PC-3 (cell line): ENCODE measurements at regions not wholly inside any gene's neighbourhood (a gene's known extent, or its start where the extent isn't known, plus 50 kb on each side); places are given as distances from the start of the nearest gene placed in this dataset.

Source experiments
- ATAC-seq: fragments of 200-7000 bp; cut with Tn5 transposase; 2 replicates; pipeline ENCODE4 v1.9.1; 2020; ENCODE audit warnings: mild to moderate bottlenecking, moderate library complexity
- BruUV-seq: library from RNA; stranded (reverse); fragments of 400-500 nt; replicated peaks from 2 replicates; lab custom pipeline; 2021; lab: Mats Ljungman, UMichigan
- CTCF ChIA-PET: fragments of 300-600 bp; sonication (Branson Sonifier 250); formaldehyde crosslinking; loops from one replicate; lab custom pipeline; 2022; ENCODE audit warnings: antibody characterized with exemption; lab: Charles Lee
- POLR2A ChIA-PET: fragments of 300-600 bp; sonication (Branson Sonifier 250); formaldehyde crosslinking; loops from one replicate; lab custom pipeline; 2022; ENCODE audit warnings: antibody characterized with exemption; ENCODE audit not compliant: unreplicated experiment; lab: Charles Lee
- DNase-seq: peaks from one replicate; pipeline ENCODE4 v3.0.0-alpha.2; 2015
- H2AFZ ChIP-seq: fragments of 300-600 bp; sonication (generic); 2 replicates; pipeline ENCODE4 v1.6.0; 2016; ENCODE audit warnings: antibody characterized with exemption, low read length
- H3F3A ChIP-seq: fragments of 300-600 bp; sonication (generic); one replicate; pipeline ENCODE4 v1.6.0; 2017; ENCODE audit warnings: antibody characterized with exemption, low read length, control low read depth, mild to moderate bottlenecking; ENCODE audit not compliant: unreplicated experiment
- H3K27ac ChIP-seq: fragments of 300-600 bp; sonication (generic); 2 replicates; pipeline ENCODE4 v1.5.1; 2016; ENCODE audit warnings: mild to moderate bottlenecking, low read length
- H3K27me3 ChIP-seq: fragments of 300-600 bp; sonication (generic); 2 replicates; pipeline ENCODE4 v1.6.1; 2016; ENCODE audit warnings: low read length, mixed read lengths
- H3K36me3 ChIP-seq: fragments of 300-600 bp; sonication (generic); 2 replicates; pipeline ENCODE4 v1.6.1; 2016; ENCODE audit warnings: low read depth, mixed run types, low read length, mixed read lengths
- H3K4me1 ChIP-seq: fragments of 300-600 bp; sonication (generic); 2 replicates; pipeline ENCODE4 v1.5.1; 2016; ENCODE audit warnings: low read length; ENCODE audit not compliant: insufficient read depth
- H3K4me2 ChIP-seq: fragments of 300-600 bp; sonication (generic); 2 replicates; pipeline ENCODE4 v1.6.0; 2016; ENCODE audit warnings: low read length
- H3K4me3 ChIP-seq: fragments of 300-600 bp; sonication (generic); 2 replicates; pipeline ENCODE4 v1.5.1; 2016; ENCODE audit warnings: mild to moderate bottlenecking, low read length, mixed read lengths
- H3K79me2 ChIP-seq: fragments of 300-600 bp; sonication (generic); 2 replicates; pipeline ENCODE4 v1.6.1; 2017; ENCODE audit warnings: low read length, mixed read lengths
- H3K9ac ChIP-seq: fragments of 300-600 bp; sonication (generic); 2 replicates; pipeline ENCODE4 v1.6.0; 2016; ENCODE audit warnings: mild to moderate bottlenecking, low read length
- H3K9me2 ChIP-seq: fragments of 300-600 bp; sonication (generic); replicated peaks from 2 replicates; pipeline ENCODE4 v1.6.1; 2016; ENCODE audit warnings: mixed run types, low read length, mixed read lengths
- H3K9me3 ChIP-seq: fragments of 300-600 bp; sonication (generic); 2 replicates; pipeline ENCODE4 v1.6.1; 2016; ENCODE audit warnings: low read length, mixed read lengths
- H4K20me1 ChIP-seq: fragments of 300-600 bp; sonication (generic); 2 replicates; pipeline ENCODE4 v1.6.1; 2016; ENCODE audit warnings: low read length, mixed read lengths
- EZH2 ChIP-seq: fragments of 300-600 bp; sonication (generic); IDR thresholded peaks from one replicate; pipeline ENCODE4 v1.6.1; 2017; ENCODE audit warnings: antibody characterized with exemption, mild to moderate bottlenecking, low read length; ENCODE audit not compliant: unreplicated experiment
- EZH2phosphoT487 ChIP-seq: fragments of 300-600 bp; sonication (generic); IDR thresholded peaks from 2 replicates; pipeline ENCODE4 v1.6.1; 2018; ENCODE audit warnings: mild to moderate bottlenecking, antibody characterized with exemption, low read length, borderline replicate concordance
- intact Hi-C: fragments of 100-400 bp; cut with micrococcal nuclease; formaldehyde crosslinking; loops from 2 replicates; pipeline ENCODE4 v1.9.0; 2023
- TF ChIP-seq, protein P1 (sequence below): fragments of 300-600 bp; sonication (generic); conservative IDR thresholded peaks from 2 replicates; pipeline ENCODE4 v1.5.1; 2017; ENCODE audit warnings: antibody characterized with exemption, low read depth, mild to moderate bottlenecking, low read length

GRCh38 chr2:185187421-185187820, 551.2 kb upstream of the FSIP2 start:
- intact Hi-C loops: no loop called here
- BruUV-seq: no TSS peak
- no peaks in the 10 kb centered on the region for H3K9me2 ChIP-seq
- no peak overlapping the region for H3K4me2 ChIP-seq
- POLR2A ChIA-PET: no interaction called here
- no peak for ATAC-seq
- peak; percentile 68 for DNase-seq
- TF ChIP-seq EZH2phosphoT487 (no peak), EZH2 (no peak)
- TF ChIP-seq, protein P1, sequence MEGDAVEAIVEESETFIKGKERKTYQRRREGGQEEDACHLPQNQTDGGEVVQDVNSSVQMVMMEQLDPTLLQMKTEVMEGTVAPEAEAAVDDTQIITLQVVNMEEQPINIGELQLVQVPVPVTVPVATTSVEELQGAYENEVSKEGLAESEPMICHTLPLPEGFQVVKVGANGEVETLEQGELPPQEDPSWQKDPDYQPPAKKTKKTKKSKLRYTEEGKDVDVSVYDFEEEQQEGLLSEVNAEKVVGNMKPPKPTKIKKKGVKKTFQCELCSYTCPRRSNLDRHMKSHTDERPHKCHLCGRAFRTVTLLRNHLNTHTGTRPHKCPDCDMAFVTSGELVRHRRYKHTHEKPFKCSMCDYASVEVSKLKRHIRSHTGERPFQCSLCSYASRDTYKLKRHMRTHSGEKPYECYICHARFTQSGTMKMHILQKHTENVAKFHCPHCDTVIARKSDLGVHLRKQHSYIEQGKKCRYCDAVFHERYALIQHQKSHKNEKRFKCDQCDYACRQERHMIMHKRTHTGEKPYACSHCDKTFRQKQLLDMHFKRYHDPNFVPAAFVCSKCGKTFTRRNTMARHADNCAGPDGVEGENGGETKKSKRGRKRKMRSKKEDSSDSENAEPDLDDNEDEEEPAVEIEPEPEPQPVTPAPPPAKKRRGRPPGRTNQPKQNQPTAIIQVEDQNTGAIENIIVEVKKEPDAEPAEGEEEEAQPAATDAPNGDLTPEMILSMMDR: no peak
- no peak overlapping the region for H3K9ac ChIP-seq
- no peaks in the 10 kb centered on the region for H3K4me1 ChIP-seq
- H3K4me3 ChIP-seq: no peak overlapping the region
- no peak overlapping the region for H2AFZ ChIP-seq
- H3K27ac ChIP-seq: no peak overlapping the region
- no peaks in the 10 kb centered on the region for H3K36me3 ChIP-seq
- no peaks in the 10 kb centered on the region for H3K9me3 ChIP-seq
- no peaks in the 10 kb centered on the region for H3F3A ChIP-seq
- H4K20me1 ChIP-seq: no peaks in the 10 kb centered on the region
- no peaks in the 10 kb centered on the region for H3K79me2 ChIP-seq
- CTCF ChIA-PET: no interaction called here
- no peaks in the 10 kb centered on the region for H3K27me3 ChIP-seq

- H4K20me1 ChIP-seq: no peaks in the 10 kb centered on the region
- no peaks in the 10 kb centered on the region for H3K36me3 ChIP-seq
- ChIA-PET CTCF (no interaction called here), POLR2A (no interaction called here)
- no peak overlapping the region for H2AFZ ChIP-seq
- no TSS peak for BruUV-seq
- no peaks in the 10 kb centered on the region for H3K9me3 ChIP-seq
- no peak overlapping the region for H3K27ac ChIP-seq
- no peak for ATAC-seq
- no peak overlapping the region for H3K9ac ChIP-seq
- H3K9me2 ChIP-seq: no peaks in the 10 kb centered on the region
- H3K4me1 ChIP-seq: no peaks in the 10 kb centered on the region
- H3K4me2 ChIP-seq: no peak overlapping the region
- H3K79me2 ChIP-seq: no peaks in the 10 kb centered on the region
- intact Hi-C loops: no loop called here
- H3F3A ChIP-seq: no peaks in the 10 kb centered on the region
- DNase-seq: no peak
- TF ChIP-seq, protein P1: no peak
- TF ChIP-seq EZH2phosphoT487 (no peak), EZH2 (no peak)
- no peaks in the 10 kb centered on the region for H3K27me3 ChIP-seq
- H3K4me3 ChIP-seq: no peak overlapping the region
These were observed 549.9 kb upstream of the FSIP2 start for GRCh38 chr2:185188656-185189055.

- no peak for ATAC-seq
- BruUV-seq: no TSS peak
- ChIA-PET POLR2A (no interaction called here), CTCF (no interaction called here)
- Histone ChIP-seq H3K4me1 (no peaks in the 10 kb centered on the region), H3F3A (no peaks in the 10 kb centered on the region), H2AFZ (no peak overlapping the region), H3K9ac (no peak overlapping the region), H3K4me3 (no peak overlapping the region), H3K79me2 (no peaks in the 10 kb centered on the region), H3K27ac (no peak overlapping the region), H3K27me3 (no peaks in the 10 kb centered on the region), H4K20me1 (no peaks in the 10 kb centered on the region), H3K9me2 (no peaks in the 10 kb centered on the region), H3K4me2 (no peak overlapping the region), H3K36me3 (no peaks in the 10 kb centered on the region), H3K9me3 (no peaks in the 10 kb centered on the region)
- TF ChIP-seq EZH2phosphoT487: no peak
- TF ChIP-seq, protein P1: no peak
- no peak for TF ChIP-seq EZH2
- intact Hi-C loops: loop anchor here (5.0 kb wide), 1 partner anchor 559 kb away; no protein-coding TSS in a partner anchor
- no peak for DNase-seq
These were observed 537.5 kb upstream of the FSIP2 start for GRCh38 chr2:185201063-185201462.
